Ovary (tissue), 4 donors: ENCODE measurements at regions not wholly inside any gene's neighbourhood (a gene's known extent, or its start where the extent isn't known, plus 50 kb on each side); places are given as distances from the start of the nearest gene placed in this dataset. TPM values are rescaled to one million over a fixed set of nuclear protein-coding genes. Genes with fewer than 3 reads are reported as not detected.

ENCODE experiments used
- microRNA-seq, 3 donors: library from miRNA; unstranded; fragments of <30 nt; microRNA quantifications; one replicate each; pipeline versions ENCODE4 to v1.2.0, GENCODE V29; 2019 to 2020
- small RNA-seq: library from RNA; depleted of rRNA; stranded (forward); fragments of <200 nt; gene quantifications from one replicate; pipeline ENCODE3, GENCODE V24; 2016
- donor health status: DM: no; HTN: no; CAD: no; lungs with moderate emphysema.
- donor health status: DM: no; HTN: no; CAD: no.
- donor health status: DM: yes; HTN: yes; CAD: no.

Small RNA genes in the stretch of these regions (microRNA-seq; reads per million reads assigned to microRNA genes)
- 0 reads per million in 3 donors for gene MIR5011

Small RNA genes in the stretch of these regions (small RNA-seq; reads per million reads assigned to genes)
- not detected for gene AC091042.1
- not detected for gene MIR5011
- gene RNU6-1037P: not detected
- gene RPL31P9: not detected
